ENCODE measurements at regions not wholly inside any gene's neighbourhood (a gene's known extent, or its start where the extent isn't known, plus 50 kb on each side); places are given as distances from the start of the nearest gene placed in this dataset.

DNA sequence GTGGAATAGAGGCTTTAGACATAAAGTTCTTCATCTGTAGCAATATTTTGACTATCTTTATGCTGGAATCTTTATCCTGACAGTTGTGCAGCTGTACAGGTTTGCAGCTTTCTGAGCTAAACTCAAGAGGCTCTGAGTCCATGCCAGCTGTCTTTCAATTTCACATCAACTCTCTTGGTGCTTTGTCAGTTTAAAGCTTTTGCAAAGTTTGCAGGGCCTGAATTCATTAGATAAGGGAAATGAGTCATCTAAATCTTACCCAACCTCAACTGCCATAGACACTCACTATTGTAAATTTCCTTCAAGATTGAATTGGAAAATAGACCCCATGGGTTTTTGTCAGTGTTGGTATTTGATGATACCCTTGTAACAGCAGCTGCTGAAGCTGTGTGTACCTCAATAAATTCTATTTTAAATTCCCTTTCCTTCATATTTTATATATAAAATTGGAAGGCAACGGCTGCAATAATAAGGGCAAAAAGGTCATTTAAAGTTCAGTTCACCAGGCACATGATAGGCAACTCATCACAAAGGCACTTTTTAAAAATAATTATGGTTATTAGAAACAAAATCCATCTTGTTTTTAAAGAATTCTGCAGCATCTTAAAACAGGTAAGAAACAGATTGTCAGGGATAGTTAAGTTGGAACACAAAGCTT lies 169.9 kb upstream of the SLC39A10 start (continued):
- no peak for TF ChIP-seq PRDM2 (tag by site-specific recombination; IDR thresholded peaks at IDR 0.05; ENCODE audit: borderline replicate concordance)
- TF ChIP-seq ZBTB20 (tag by site-specific recombination; IDR thresholded peaks at IDR 0.05): no peak
- TF ChIP-seq TSHZ1 (tag by site-specific recombination; IDR thresholded peaks at IDR 0.05; ENCODE audit: borderline replicate concordance): no peak
- TF ChIP-seq, protein P1, sequence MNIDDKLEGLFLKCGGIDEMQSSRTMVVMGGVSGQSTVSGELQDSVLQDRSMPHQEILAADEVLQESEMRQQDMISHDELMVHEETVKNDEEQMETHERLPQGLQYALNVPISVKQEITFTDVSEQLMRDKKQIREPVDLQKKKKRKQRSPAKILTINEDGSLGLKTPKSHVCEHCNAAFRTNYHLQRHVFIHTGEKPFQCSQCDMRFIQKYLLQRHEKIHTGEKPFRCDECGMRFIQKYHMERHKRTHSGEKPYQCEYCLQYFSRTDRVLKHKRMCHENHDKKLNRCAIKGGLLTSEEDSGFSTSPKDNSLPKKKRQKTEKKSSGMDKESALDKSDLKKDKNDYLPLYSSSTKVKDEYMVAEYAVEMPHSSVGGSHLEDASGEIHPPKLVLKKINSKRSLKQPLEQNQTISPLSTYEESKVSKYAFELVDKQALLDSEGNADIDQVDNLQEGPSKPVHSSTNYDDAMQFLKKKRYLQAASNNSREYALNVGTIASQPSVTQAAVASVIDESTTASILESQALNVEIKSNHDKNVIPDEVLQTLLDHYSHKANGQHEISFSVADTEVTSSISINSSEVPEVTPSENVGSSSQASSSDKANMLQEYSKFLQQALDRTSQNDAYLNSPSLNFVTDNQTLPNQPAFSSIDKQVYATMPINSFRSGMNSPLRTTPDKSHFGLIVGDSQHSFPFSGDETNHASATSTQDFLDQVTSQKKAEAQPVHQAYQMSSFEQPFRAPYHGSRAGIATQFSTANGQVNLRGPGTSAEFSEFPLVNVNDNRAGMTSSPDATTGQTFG (tag by site-specific recombination; IDR thresholded peaks at IDR 0.05; ENCODE audit: borderline replicate concordance): no peak

- POLR2A ChIA-PET: no interaction called here
- no peak overlapping the region for H3K4me3 ChIP-seq (ENCODE audit: low read depth, low read length)
- H3K36me3 ChIP-seq (ENCODE audit: control insufficient read depth in 2 of 2, insufficient read depth in 1 of 2, low read length in 2 of 2): no peaks in the 10 kb centered on the region
- no peaks in the 10 kb centered on the region for H3K4me1 ChIP-seq (ENCODE audit: control insufficient read depth, insufficient read depth, low read length)
- H3K27ac ChIP-seq (ENCODE audit: extremely low read depth, low read depth, low read length): no peak overlapping the region
- CTCF ChIA-PET: no interaction called here
- TF ChIP-seq ZNF121 (tag by site-specific recombination; IDR thresholded peaks at IDR 0.05) (no peak), ZNF830 (tag by site-specific recombination; IDR thresholded peaks at IDR 0.05; ENCODE audit: low read depth) (no peak), ZNF501 (tag by site-specific recombination; IDR thresholded peaks at IDR 0.05) (no peak), ZNF677 (tag by site-specific recombination; IDR thresholded peaks at IDR 0.05) (no peak), ZNF138 (tag by site-specific recombination; IDR thresholded peaks at IDR 0.05; ENCODE audit: borderline replicate concordance) (no peak), ZNF155 (tag by site-specific recombination; IDR thresholded peaks at IDR 0.05) (no peak), ZNF19 (tag by site-specific recombination; IDR thresholded peaks at IDR 0.05; ENCODE audit: low read depth) (no peak), ZNF514 (tag by site-specific recombination; IDR thresholded peaks at IDR 0.05) (no peak), ZNF510 (tag by site-specific recombination; IDR thresholded peaks at IDR 0.05; ENCODE audit: insufficient replicate concordance) (no peak), ZNF529 (tag by site-specific recombination; IDR thresholded peaks at IDR 0.05; ENCODE audit: insufficient replicate concordance) (no peak)
- TF ChIP-seq, protein P2, sequence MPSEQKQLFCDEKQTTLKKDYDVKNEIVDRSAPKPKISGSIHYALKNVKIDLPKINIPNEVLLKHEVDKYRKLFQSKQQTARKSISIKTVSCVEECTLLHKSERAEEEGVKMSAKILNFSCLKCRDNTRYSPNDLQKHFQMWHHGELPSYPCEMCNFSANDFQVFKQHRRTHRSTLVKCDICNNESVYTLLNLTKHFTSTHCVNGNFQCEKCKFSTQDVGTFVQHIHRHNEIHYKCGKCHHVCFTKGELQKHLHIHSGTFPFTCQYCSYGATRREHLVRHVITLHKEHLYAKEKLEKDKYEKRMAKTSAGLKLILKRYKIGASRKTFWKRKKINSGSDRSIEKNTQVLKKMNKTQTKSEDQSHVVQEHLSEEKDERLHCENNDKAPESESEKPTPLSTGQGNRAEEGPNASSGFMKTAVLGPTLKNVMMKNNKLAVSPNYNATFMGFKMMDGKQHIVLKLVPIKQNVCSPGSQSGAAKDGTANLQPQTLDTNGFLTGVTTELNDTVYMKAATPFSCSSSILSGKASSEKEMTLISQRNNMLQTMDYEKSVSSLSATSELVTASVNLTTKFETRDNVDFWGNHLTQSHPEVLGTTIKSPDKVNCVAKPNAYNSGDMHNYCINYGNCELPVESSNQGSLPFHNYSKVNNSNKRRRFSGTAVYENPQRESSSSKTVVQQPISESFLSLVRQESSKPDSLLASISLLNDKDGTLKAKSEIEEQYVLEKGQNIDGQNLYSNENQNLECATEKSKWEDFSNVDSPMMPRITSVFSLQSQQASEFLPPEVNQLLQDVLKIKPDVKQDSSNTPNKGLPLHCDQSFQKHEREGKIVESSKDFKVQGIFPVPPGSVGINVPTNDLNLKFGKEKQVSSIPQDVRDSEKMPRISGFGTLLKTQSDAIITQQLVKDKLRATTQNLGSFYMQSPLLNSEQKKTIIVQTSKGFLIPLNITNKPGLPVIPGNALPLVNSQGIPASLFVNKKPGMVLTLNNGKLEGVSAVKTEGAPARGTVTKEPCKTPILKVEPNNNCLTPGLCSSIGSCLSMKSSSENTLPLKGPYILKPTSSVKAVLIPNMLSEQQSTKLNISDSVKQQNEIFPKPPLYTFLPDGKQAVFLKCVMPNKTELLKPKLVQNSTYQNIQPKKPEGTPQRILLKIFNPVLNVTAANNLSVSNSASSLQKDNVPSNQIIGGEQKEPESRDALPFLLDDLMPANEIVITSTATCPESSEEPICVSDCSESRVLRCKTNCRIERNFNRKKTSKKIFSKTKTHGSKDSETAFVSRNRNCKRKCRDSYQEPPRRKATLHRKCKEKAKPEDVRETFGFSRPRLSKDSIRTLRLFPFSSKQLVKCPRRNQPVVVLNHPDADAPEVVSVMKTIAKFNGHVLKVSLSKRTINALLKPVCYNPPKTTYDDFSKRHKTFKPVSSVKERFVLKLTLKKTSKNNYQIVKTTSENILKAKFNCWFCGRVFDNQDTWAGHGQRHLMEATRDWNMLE (tag by site-specific recombination; conservative IDR thresholded peaks at IDR 0.05; ENCODE audit: low read depth): no peak
- TF ChIP-seq, protein P3, sequence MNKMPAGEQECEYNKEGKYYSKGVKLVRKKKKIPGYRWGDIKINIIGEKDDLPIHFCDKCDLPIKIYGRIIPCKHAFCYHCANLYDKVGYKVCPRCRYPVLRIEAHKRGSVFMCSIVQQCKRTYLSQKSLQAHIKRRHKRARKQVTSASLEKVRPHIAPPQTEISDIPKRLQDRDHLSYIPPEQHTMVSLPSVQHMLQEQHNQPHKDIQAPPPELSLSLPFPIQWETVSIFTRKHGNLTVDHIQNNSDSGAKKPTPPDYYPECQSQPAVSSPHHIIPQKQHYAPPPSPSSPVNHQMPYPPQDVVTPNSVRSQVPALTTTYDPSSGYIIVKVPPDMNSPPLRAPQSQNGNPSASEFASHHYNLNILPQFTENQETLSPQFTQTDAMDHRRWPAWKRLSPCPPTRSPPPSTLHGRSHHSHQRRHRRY (tag by site-specific recombination; IDR thresholded peaks at IDR 0.05): no peak
- no peaks in the 10 kb centered on the region for H3K9me3 ChIP-seq (ENCODE audit: control insufficient read depth, insufficient read depth, low read depth, low read length)
Measured at GRCh38 chr2:195486520-195486919, 170.5 kb upstream of the SLC39A10 start.
